ENCODE measurements at regions not wholly inside any gene's neighbourhood (a gene's known extent, or its start where the extent isn't known, plus 50 kb on each side); places are given as distances from the start of the nearest gene placed in this dataset.

GRCh38 chr9:38164659-38165221, 95.7 kb upstream of the SHB start:
- no peak overlapping the region for H3K4me3 Mint-ChIP-seq
- H3K4me1 Mint-ChIP-seq = peaks cover 6% of the 10 kb centered on the region
- H3K9me3 Mint-ChIP-seq = peaks cover 6 to 7% of the 10 kb centered on the region in 2 donors
- peaks cover 7% of the 10 kb centered on the region for H3K27me3 Mint-ChIP-seq
- no peak for DNase-seq
- no peak overlapping the region for H3K27ac Mint-ChIP-seq
- peak; percentile 42 for ATAC-seq

DNA sequence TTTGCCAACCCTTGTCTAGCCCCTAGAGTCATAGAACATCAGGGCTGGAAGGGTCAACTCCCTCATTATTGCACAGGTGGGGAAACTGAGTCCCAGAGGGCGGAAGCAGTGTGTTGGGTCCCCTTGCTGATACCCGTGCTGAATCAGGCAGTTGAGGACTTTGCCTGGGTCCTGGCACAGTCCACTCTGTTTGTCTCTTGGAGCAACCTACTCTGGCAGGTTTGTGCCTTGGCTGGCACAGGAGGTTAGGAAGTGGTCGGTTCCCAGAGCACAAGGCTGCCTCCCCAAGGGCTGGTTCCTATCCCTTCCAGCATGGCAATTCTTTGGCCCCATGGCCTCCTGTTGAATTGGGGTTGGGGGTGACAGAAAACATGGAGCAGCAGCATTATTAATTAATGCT, 94.5 kb upstream of the SHB start:
- Mint-ChIP-seq H3K4me3 (no peak overlapping the region), H3K4me1 (peaks cover 6% of the 10 kb centered on the region), H3K27ac (no peak overlapping the region), H3K27me3 (peaks cover 2% of the 10 kb centered on the region), H3K9me3 (no peaks in the 10 kb centered on the region)
- ATAC-seq (no peak), DNase-seq (no peak)

- H3K9me3 Mint-ChIP-seq = no peaks in the 10 kb centered on the region
- no peak overlapping the region for H3K4me3 Mint-ChIP-seq
- H3K27ac Mint-ChIP-seq = no peak overlapping the region
- H3K27me3 Mint-ChIP-seq = no peaks in the 10 kb centered on the region
- ATAC-seq (no peak), DNase-seq (no peak)
- H3K4me1 Mint-ChIP-seq = peaks cover 6% of the 10 kb centered on the region
Observed at GRCh38 chr9:38162332-38163211, 93.5 kb upstream of the SHB start.

GRCh38 chr9:38160613-38161215, 91.7 kb upstream of the SHB start:
- peak; percentile 49 to 55 for DNase-seq
- no peak overlapping the region for H3K4me3 Mint-ChIP-seq
- H3K9me3 Mint-ChIP-seq = no peaks in the 10 kb centered on the region
- ATAC-seq = peak; percentile 55
- H3K4me1 Mint-ChIP-seq = peaks cover 6% of the 10 kb centered on the region
- no peak overlapping the region for H3K27ac Mint-ChIP-seq
- H3K27me3 Mint-ChIP-seq = no peaks in the 10 kb centered on the region

GRCh38 chr9:38159599-38159998, 90.6 kb upstream of the SHB start:
- Mint-ChIP-seq H3K4me3 (no peak overlapping the region), H3K9me3 (no peaks in the 10 kb centered on the region), H3K27ac (no peak overlapping the region), H3K27me3 (no peaks in the 10 kb centered on the region), H3K4me1 (peaks cover 2% of the 10 kb centered on the region)
- no peak for ATAC-seq
- no peak for DNase-seq

GRCh38 chr9:38158628-38159027, 89.6 kb upstream of the SHB start:
- Mint-ChIP-seq H3K4me1 (no peaks in the 10 kb centered on the region), H3K4me3 (no peak overlapping the region), H3K27me3 (no peaks in the 10 kb centered on the region), H3K9me3 (no peaks in the 10 kb centered on the region), H3K27ac (no peak overlapping the region)
- no peak for DNase-seq
- ATAC-seq = no peak

- Mint-ChIP-seq H3K27me3 (no peaks in the 10 kb centered on the region), H3K4me3 (no peak overlapping the region), H3K4me1 (no peaks in the 10 kb centered on the region), H3K9me3 (no peaks in the 10 kb centered on the region), H3K27ac (no peak overlapping the region)
- DNase-seq (no peak), ATAC-seq (no peak)
Observed at GRCh38 chr9:38157711-38158110, 88.7 kb upstream of the SHB start.

- ATAC-seq = no peak
- peaks cover 16% of the 10 kb centered on the region for H3K27me3 Mint-ChIP-seq
- H3K9me3 Mint-ChIP-seq = no peaks in the 10 kb centered on the region
- H3K27ac Mint-ChIP-seq = peak overlapping the region in 1 of 2 donors; percentile 12
- no peak for DNase-seq
- H3K4me3 Mint-ChIP-seq = no peak overlapping the region
- H3K4me1 Mint-ChIP-seq = no peaks in the 10 kb centered on the region
Observed at GRCh38 chr9:38154501-38155421, 85.7 kb upstream of the SHB start.

- Mint-ChIP-seq H3K4me1 (no peaks in the 10 kb centered on the region), H3K27ac (no peak overlapping the region), H3K27me3 (peaks cover 22% of the 10 kb centered on the region), H3K4me3 (no peak overlapping the region), H3K9me3 (no peaks in the 10 kb centered on the region)
- DNase-seq (no peak), ATAC-seq (no peak)
Observed at GRCh38 chr9:38153910-38154291, 84.9 kb upstream of the SHB start.

DNA sequence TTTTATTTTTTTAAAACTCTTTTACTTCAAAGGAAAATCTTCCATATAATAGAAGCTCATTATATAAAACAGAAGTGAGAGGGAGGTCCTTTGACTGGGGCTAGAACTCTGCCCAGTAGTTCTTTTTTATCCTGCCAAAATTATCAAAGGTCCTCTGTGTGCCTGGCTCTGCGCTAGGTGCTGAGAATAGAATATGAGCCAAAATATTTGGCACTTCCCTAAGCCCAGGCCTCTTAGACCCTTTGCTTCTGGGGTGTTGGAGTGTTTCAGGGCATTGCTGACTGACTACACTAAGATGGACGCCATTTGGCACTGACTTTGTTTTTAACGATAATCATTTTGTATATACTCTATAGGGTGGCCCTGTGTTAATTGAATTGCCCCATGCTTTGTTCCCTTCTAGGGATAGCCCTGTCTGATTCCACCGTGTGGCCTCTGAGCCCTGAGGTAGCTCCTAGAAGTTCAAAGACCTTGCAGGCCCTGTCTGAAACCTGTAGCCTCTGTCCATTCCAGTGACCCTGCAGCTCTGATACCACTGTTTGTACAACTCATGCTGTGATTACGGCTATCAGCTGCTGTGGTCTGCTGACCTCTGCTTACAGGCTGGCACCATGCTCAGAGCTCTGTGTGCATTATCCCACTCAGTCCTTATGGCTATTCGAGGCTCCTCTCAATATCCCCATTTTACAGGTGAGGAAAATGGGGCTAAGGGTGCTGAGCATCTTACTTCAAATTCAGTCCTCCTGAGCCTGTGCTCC, 84.3 kb upstream of the SHB start:
- Mint-ChIP-seq H3K9me3 (no peaks in the 10 kb centered on the region), H3K27me3 (peaks cover 22% of the 10 kb centered on the region), H3K27ac (no peak overlapping the region), H3K4me3 (no peak overlapping the region), H3K4me1 (no peaks in the 10 kb centered on the region)
- ATAC-seq (no peak), DNase-seq (no peak)

- Mint-ChIP-seq H3K4me1 (no peaks in the 10 kb centered on the region), H3K27me3 (peaks cover 41% of the 10 kb centered on the region), H3K9me3 (no peaks in the 10 kb centered on the region), H3K4me3 (no peak overlapping the region), H3K27ac (no peak overlapping the region)
- ATAC-seq = no peak
- no peak for DNase-seq
Observed at GRCh38 chr9:38149647-38150046, 80.6 kb upstream of the SHB start.

- ATAC-seq (no peak), DNase-seq (no peak)
- no peak overlapping the region for H3K4me3 Mint-ChIP-seq
- no peak overlapping the region for H3K27ac Mint-ChIP-seq
- H3K9me3 Mint-ChIP-seq = no peaks in the 10 kb centered on the region
- H3K27me3 Mint-ChIP-seq = peaks cover 58% of the 10 kb centered on the region
- no peaks in the 10 kb centered on the region for H3K4me1 Mint-ChIP-seq
Observed at GRCh38 chr9:38146844-38147243, 77.8 kb upstream of the SHB start.

DNA sequence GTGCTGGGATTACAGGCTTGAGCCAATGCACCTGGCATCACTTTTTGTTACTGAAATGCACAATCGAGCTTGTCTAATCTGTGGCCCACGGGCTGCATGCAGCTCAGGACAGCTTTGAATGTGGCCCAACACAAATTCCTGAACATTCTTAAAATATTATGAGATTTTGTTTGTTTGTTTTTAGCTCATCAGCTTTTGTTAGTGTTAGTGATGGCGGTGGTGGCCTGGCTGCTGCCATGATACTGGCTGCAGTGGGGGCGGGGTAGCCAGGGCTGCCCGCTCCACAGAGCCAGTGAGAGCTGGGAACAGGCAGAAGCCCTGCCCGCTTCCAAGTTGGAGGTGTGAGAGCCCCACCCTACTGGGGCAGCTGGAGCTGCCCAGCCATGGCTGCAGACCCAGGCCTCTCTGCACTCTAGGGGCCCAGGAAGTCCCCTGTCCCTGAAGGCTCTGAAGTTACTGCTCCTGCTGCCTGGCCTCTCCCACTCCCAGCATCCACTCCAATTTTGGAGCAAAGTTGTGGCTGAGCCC, 76.6 kb upstream of the SHB start:
- no peaks in the 10 kb centered on the region for H3K9me3 Mint-ChIP-seq
- ATAC-seq (no peak), DNase-seq (no peak)
- H3K4me1 Mint-ChIP-seq = no peaks in the 10 kb centered on the region
- H3K27me3 Mint-ChIP-seq = peaks cover 63% of the 10 kb centered on the region
- H3K4me3 Mint-ChIP-seq = no peak overlapping the region
- no peak overlapping the region for H3K27ac Mint-ChIP-seq

- Mint-ChIP-seq H3K9me3 (no peaks in the 10 kb centered on the region), H3K4me1 (no peaks in the 10 kb centered on the region), H3K27ac (peak overlapping the region in 1 of 2 donors; percentile 4), H3K4me3 (no peak overlapping the region), H3K27me3 (peaks cover 61% of the 10 kb centered on the region)
- ATAC-seq (no peak), DNase-seq (no peak)
Observed at GRCh38 chr9:38144421-38144820, 75.4 kb upstream of the SHB start.

Measured in stimulated activated naive CD8-positive, alpha-beta T cell treated with anti-CD3 and anti-CD28 coated beads, Interleukin-15, amount 100 ng/mL, for 72 hours (primary cell).